Mucosa of descending colon (tissue), 3 donors: ENCODE measurements at regions not wholly inside any gene's neighbourhood (a gene's known extent, or its start where the extent isn't known, plus 50 kb on each side); places are given as distances from the start of the nearest gene placed in this dataset.
A peak's percentile ranks its signal among the peaks of the same experiment; 100 is the strongest.
"Not testable (repeated sequence)": the region's sequence is repeated elsewhere in the genome, so short reads cannot be mapped to it uniquely, and the experiment has no call there.

ENCODE experiments used
- ATAC-seq: fragments of 200-7000 bp; cut with Tn5 transposase; one replicate; pipeline ENCODE4 v1.9.1; 2020; ENCODE audit warnings: mild to moderate bottlenecking, moderate library complexity
- DNase-seq, 3 donors: peaks; one replicate each; pipeline ENCODE4 v3.0.0-alpha.2; 2020
- H3K36me3 ChIP-seq: fragments of 200-600 bp; one replicate; pipeline ENCODE4 v1.8.0; 2021; ENCODE audit warnings: low read depth, mild to moderate bottlenecking
- H3K4me1 ChIP-seq: fragments of 200-600 bp; one replicate; pipeline ENCODE4 v1.8.0; 2021; ENCODE audit warnings: low read depth, mild to moderate bottlenecking
- H3K4me3 ChIP-seq: fragments of 200-600 bp; one replicate; pipeline ENCODE4 v1.8.0; 2021; ENCODE audit warnings: mild to moderate bottlenecking
- H3K9me3 ChIP-seq: fragments of 200-600 bp; one replicate; pipeline ENCODE4 v1.8.0; 2021; ENCODE audit warnings: mild to moderate bottlenecking
- intact Hi-C, 2 donors: fragments of 100-400 bp; cut with DNase I in 1 of 2; cut with micrococcal nuclease in 1 of 2; formaldehyde crosslinking; loops; one replicate each; pipeline versions ENCODE4 v1.11.0 to v1.11.1; 2022; cut with DNase I, micrococcal nuclease
- TF ChIP-seq, protein P1 (sequence below): fragments of 200-600 bp; IDR thresholded peaks from one replicate; pipeline ENCODE4 v1.8.0; 2022; ENCODE audit warnings: antibody characterized with exemption, mild to moderate bottlenecking
- donor health status: DM: no; HTN: no; CAD: no; lungs with moderate emphysema.
- donor health status: DM: no; HTN: no; CAD: no.
- donor health status: DM: no; HTN: yes; CAD: no.

DNA sequence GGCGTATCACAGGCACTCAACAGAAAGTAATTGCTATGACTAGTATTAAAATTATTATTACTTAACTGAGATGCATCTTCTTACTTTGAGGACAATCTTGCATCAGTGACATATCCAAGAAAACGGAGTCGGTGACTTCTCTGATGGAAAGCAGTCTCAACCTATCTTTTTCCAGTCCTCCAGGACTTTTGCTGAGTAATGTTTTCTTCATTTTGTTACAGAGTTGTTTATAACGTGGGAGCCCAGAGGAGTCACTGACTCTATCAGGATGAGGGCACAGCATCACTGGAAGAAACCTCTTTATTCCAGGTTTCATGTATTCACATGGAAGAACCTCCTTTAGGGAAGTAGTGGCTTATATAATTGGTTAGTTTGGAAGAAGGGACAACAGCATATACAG lies 51.5 kb upstream of the MELK start:
- intact Hi-C loops: no loop called here
- TF ChIP-seq, protein P1, sequence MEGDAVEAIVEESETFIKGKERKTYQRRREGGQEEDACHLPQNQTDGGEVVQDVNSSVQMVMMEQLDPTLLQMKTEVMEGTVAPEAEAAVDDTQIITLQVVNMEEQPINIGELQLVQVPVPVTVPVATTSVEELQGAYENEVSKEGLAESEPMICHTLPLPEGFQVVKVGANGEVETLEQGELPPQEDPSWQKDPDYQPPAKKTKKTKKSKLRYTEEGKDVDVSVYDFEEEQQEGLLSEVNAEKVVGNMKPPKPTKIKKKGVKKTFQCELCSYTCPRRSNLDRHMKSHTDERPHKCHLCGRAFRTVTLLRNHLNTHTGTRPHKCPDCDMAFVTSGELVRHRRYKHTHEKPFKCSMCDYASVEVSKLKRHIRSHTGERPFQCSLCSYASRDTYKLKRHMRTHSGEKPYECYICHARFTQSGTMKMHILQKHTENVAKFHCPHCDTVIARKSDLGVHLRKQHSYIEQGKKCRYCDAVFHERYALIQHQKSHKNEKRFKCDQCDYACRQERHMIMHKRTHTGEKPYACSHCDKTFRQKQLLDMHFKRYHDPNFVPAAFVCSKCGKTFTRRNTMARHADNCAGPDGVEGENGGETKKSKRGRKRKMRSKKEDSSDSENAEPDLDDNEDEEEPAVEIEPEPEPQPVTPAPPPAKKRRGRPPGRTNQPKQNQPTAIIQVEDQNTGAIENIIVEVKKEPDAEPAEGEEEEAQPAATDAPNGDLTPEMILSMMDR: no peak
- ATAC-seq: no peak

DNA sequence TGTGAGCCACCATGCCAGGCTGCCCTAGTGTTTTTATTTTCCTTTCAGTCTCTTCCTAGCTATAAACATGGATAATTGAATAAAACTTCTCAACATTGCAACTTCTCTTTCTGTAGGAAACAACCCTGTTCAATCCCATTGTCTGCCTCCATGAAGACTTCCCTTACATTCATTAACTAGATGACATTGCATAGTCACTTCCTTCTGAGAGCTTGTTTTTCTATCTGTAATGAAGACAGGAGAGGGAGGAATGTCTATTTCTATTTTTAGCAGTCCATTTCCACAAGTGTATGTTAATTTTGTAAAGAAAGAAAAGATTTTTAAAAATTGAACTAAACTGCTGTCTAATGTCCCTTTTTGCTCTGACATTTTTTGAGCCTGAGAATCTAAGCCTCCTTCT lies 55.6 kb upstream of the MELK start:
- intact Hi-C loops: no loop called here
- DNase-seq (no peak), ATAC-seq (no peak)
- Histone ChIP-seq H3K36me3 (no peaks in the 10 kb centered on the region), H3K4me1 (no peaks in the 10 kb centered on the region), H3K4me3 (no peak overlapping the region), H3K9me3 (no peaks in the 10 kb centered on the region)
- TF ChIP-seq, protein P1: no peak

More for the DNA sequence above, 51.5 kb upstream of the MELK start:
- H3K4me1 ChIP-seq: no peaks in the 10 kb centered on the region
- no peak for DNase-seq
- no peaks in the 10 kb centered on the region for H3K9me3 ChIP-seq
- no peak overlapping the region for H3K4me3 ChIP-seq
- H3K36me3 ChIP-seq: no peaks in the 10 kb centered on the region

DNA sequence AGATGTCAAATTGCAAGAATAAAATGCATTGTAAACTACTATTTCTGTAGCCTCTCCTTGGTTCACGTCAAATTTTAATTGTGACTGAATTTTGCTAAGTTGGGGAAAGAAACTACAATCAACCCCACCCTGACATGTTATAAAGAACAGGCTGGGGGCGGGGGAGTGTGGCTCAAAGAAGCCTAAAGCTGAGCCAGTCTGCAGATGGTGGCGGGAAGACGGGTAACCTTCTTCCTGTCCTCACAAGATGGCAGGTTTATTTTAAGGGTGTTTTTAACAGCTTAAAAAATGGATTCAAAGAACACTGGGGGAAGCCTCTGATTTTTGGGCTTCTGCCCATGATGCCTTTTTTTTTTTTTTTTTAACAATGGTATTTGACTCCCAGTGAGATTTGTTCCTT lies 68.5 kb upstream of the MELK start:
- Histone ChIP-seq H3K4me3 (no peak overlapping the region), H3K4me1 (no peaks in the 10 kb centered on the region), H3K9me3 (no peaks in the 10 kb centered on the region), H3K36me3 (no peaks in the 10 kb centered on the region)
- DNase-seq (no peak), ATAC-seq (no peak)
- intact Hi-C loops: no loop called here
- TF ChIP-seq, protein P1: no peak

DNA sequence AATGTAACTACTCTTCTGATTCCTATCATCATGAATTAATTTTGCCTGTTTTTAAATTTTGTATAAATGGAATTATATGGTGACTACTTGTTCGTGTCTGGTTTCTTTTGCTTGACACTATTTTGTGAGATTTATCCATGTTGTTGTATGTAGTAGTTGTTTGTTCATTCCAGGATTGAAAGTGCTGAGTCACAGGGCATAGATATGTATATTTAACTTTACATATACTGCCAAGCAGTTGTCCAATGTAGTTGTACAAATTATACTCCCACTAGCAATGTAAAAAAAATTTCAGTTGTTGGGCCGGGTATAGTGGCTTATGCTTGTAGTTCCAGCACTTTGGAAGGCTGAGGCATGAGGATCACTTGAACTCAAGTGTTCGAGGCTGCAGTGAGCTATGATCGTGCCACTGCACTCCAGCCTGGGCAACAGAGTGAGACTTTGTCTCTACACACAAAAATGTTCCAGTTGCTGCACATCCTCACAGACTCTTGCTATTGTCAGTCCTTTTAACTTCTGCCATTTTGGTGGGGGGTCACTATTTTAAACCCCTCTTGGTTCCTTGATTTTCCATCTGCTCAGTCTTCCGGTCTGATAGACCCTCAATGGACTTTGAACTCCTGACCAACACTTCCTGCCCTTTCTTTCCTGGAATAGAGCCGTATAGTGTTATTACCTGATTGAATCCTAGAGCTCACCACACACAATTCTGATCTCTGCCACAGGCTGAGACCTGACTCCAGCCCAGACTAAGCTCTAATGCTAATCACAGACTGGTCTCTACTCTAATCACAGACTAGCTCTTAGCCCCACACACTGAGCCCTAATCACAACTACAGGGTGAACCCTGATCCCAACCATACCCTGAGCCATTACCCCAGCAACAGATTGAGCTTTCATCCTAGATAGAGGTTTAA lies 69.3 kb upstream of the MELK start:
- Histone ChIP-seq H3K36me3 (no peaks in the 10 kb centered on the region), H3K4me3 (no peak overlapping the region), H3K4me1 (no peaks in the 10 kb centered on the region), H3K9me3 (no peaks in the 10 kb centered on the region)
- TF ChIP-seq, protein P1: no peak
- DNase-seq: no peak
- intact Hi-C loops: no loop called here
- peak; percentile 52 for ATAC-seq

DNA sequence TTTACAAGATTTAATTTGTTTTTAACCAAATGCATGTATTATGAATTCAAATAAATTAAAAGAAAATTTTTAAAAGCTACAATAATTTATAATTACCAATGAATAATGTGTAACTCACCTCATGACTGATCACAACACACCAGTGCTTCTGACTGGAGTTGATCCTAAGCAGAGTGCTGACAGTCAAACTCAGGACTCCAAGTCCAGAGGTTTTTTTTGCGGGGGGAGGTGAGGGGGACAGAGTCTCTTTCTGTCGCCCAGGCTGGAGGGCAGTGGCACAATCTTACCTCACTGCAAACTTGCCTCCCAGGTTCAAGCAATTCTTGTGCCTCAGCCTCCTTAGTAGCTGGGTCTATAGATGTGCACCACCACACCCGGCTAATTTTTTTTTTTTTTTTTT lies 71.0 kb upstream of the MELK start:
- Histone ChIP-seq H3K4me3 (no peak overlapping the region), H3K4me1 (no peaks in the 10 kb centered on the region), H3K9me3 (no peaks in the 10 kb centered on the region), H3K36me3 (no peaks in the 10 kb centered on the region)
- intact Hi-C loops: no loop called here
- no peak for DNase-seq
- no peak for ATAC-seq
- TF ChIP-seq, protein P1: no peak

DNA sequence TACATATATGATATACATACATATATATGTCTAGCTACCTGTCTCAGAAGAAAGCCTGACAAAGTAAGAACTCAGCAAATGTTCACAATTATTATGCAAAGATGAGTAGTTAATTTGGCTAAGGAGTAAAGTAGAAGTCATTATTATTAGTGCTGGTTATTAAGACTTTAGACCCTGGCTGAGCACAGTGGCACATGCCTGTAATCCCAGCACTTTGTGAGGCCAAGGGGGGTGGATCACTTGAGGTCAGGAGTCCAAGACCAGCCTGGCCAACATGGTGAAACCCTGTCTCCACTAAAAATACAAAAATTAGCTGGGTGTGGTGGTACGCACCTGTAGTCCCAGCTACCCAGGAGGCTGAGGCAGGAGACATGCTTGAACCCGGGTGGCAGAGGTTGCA lies 71.8 kb upstream of the MELK start:
- H3K4me3 ChIP-seq, H3K9me3 ChIP-seq, intact Hi-C loops, DNase-seq, ATAC-seq, H3K4me1 ChIP-seq, H3K36me3 ChIP-seq: not testable (repeated sequence)
